ENCODE measurements at regions not wholly inside any gene's neighbourhood (a gene's known extent, or its start where the extent isn't known, plus 50 kb on each side); places are given as distances from the start of the nearest gene placed in this dataset.

GRCh38 chr4:1488831-1489638, 82.8 kb upstream of the NKX1-1 start:
- Histone ChIP-seq H3K27ac (no peak overlapping the region), H3K9me3 (peaks cover 0 to 36% (median 29%) of the 10 kb centered on the region in 4 donors), H3K27me3 (peaks cover 0 to 66% (median 42%) of the 10 kb centered on the region in 3 donors), H3K4me1 (no peaks in the 10 kb centered on the region), H3K36me3 (no peaks in the 10 kb centered on the region), H3K4me3 (no peak overlapping the region)
- intact Hi-C loops (cut with DNase I; ENCODE audit: low total_unique reads): no loop called here
- DNase-seq: no peak
- TF ChIP-seq EP300 (IDR thresholded peaks at IDR 0.05): no peak
- TF ChIP-seq POLR2A (IDR thresholded peaks at IDR 0.05): no peak
- no peak for TF ChIP-seq CTCF (IDR thresholded peaks at IDR 0.05)
- TF ChIP-seq POLR2AphosphoS5 (IDR thresholded peaks at IDR 0.05): no peak
- 61 to 70% (median 68%) methylated on average over 23 to 28 of the region's 28 CpGs for WGBS, 5 donors

DNA sequence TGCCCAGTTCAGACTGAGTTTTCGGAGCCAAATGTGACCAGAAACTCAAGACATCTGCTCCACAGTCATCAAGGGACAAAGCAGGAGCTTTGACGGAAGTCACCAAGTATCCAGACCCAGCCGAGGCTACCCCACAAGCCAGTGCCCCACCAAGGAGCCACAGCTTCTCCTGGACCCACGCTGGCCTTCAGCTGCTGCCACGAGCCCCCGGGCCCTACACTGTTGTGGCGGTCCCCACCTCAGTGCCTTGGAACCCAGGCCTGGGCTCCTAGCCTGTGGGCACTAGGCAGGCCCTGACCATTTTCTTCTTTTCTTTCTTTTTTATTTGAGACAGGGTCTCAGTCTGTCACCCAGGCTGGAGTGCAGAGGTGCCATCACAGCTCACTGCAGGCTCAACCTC, 82.1 kb upstream of the NKX1-1 start:
- 74 to 89% (median 86%) methylated on average over 7 of the region's 7 CpGs for WGBS, 5 donors
- H3K27me3 ChIP-seq: peaks cover 0 to 60% (median 42%) of the 10 kb centered on the region in 3 donors

GRCh38 chr4:1487761-1488160, 81.5 kb upstream of the NKX1-1 start:
- no peak for TF ChIP-seq POLR2A (IDR thresholded peaks at IDR 0.05)
- no peak for TF ChIP-seq CTCF (IDR thresholded peaks at IDR 0.05)
- TF ChIP-seq EP300 (IDR thresholded peaks at IDR 0.05): no peak
- no peak overlapping the region for H3K4me3 ChIP-seq
- peaks cover 0 to 36% (median 29%) of the 10 kb centered on the region in 4 donors for H3K9me3 ChIP-seq
- H3K4me1 ChIP-seq: no peaks in the 10 kb centered on the region
- WGBS, 5 donors: 65 to 82% (median 71%) methylated on average over 8 of the region's 8 CpGs
- intact Hi-C loops (cut with DNase I; ENCODE audit: low total_unique reads): no loop called here
- no peaks in the 10 kb centered on the region for H3K36me3 ChIP-seq
- DNase-seq: no peak
- H3K27ac ChIP-seq: no peak overlapping the region
- H3K27me3 ChIP-seq: peaks cover 0 to 54% (median 37%) of the 10 kb centered on the region in 3 donors

More for the DNA sequence above, 82.1 kb upstream of the NKX1-1 start:
- H3K4me1 ChIP-seq: no peaks in the 10 kb centered on the region
- intact Hi-C loops (cut with DNase I; ENCODE audit: low total_unique reads): no loop called here
- H3K36me3 ChIP-seq: no peaks in the 10 kb centered on the region
- H3K27ac ChIP-seq: no peak overlapping the region
- no peak for TF ChIP-seq CTCF (IDR thresholded peaks at IDR 0.05)
- TF ChIP-seq POLR2AphosphoS5 (IDR thresholded peaks at IDR 0.05): no peak
- TF ChIP-seq EP300 (IDR thresholded peaks at IDR 0.05): no peak
- no peak for TF ChIP-seq POLR2A (IDR thresholded peaks at IDR 0.05)
- peaks cover 0 to 36% (median 29%) of the 10 kb centered on the region in 4 donors for H3K9me3 ChIP-seq
- H3K4me3 ChIP-seq: no peak overlapping the region
- DNase-seq: no peak

DNA sequence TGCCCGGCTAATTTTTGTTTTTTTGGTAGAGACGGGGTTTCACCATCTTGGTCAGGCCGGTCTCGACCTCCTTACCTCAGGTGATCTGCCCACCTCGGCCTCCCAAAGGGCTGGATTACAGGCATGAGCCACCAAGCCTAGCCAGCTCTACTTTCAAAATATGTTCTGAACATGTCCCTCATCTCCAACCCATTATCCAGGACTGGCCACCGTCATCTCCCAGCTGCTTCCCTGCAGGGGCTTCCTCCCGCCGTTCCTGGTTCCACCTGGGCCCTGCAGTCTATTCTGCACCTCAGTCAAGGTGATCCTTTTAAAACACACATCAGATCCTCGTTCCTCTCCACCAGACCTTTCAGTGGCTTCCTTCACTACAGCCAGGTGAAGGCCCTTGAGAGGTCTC, 80.9 kb upstream of the NKX1-1 start:
- no peaks in the 10 kb centered on the region for H3K4me1 ChIP-seq
- no peak overlapping the region for H3K27ac ChIP-seq
- peaks cover 0 to 39% (median 32%) of the 10 kb centered on the region in 4 donors for H3K9me3 ChIP-seq
- no peaks in the 10 kb centered on the region for H3K36me3 ChIP-seq
- WGBS, 5 donors: 79 to 90% (median 87%) methylated on average over 9 of the region's 9 CpGs
- intact Hi-C loops (cut with DNase I; ENCODE audit: low total_unique reads): no loop called here
- peaks cover 0 to 47% (median 32%) of the 10 kb centered on the region in 3 donors for H3K27me3 ChIP-seq
- H3K4me3 ChIP-seq: no peak overlapping the region
- DNase-seq: no peak
- TF ChIP-seq POLR2AphosphoS5 (IDR thresholded peaks at IDR 0.05): no peak
- no peak for TF ChIP-seq EP300 (IDR thresholded peaks at IDR 0.05)
- no peak for TF ChIP-seq CTCF (IDR thresholded peaks at IDR 0.05)
- TF ChIP-seq POLR2A (IDR thresholded peaks at IDR 0.05): no peak

Measured in stomach (tissue), 8 donors.